CD4-positive, CD25-positive, alpha-beta regulatory T cell (primary cell): ENCODE measurements at regions not wholly inside any gene's neighbourhood (a gene's known extent, or its start where the extent isn't known, plus 50 kb on each side); places are given as distances from the start of the nearest gene placed in this dataset.

Experiments used
- ATAC-seq, 2 donors: fragments of 150-1000 bp; cut with Tn5 transposase; one replicate each; pipeline ENCODE4 v1.10.0; 2021; ENCODE audit warnings: low read depth in 2 of 2, moderate number of reproducible peaks in 2 of 2, moderate library complexity in 1 of 2
- DNase-seq, 3 donors: peaks; one replicate each; pipeline versions ENCODE4 v3.0.0 to v3.0.0-alpha.2; 2012 to 2022; ENCODE audit warnings: mixed read lengths in 1 of 3
- H3K27ac ChIP-seq: one replicate; pipeline ENCODE4 v1.7.0; 2013; ENCODE audit warnings: mild to moderate bottlenecking, low read length; ENCODE audit not compliant: insufficient read depth, poor library complexity, severe bottlenecking
- H3K27me3 ChIP-seq: one replicate; pipeline ENCODE4 v1.7.0; 2013; ENCODE audit warnings: low read length; ENCODE audit not compliant: control insufficient read depth, insufficient read depth
- H3K36me3 ChIP-seq: one replicate; pipeline ENCODE4 v1.7.0; 2013; ENCODE audit warnings: mild to moderate bottlenecking, low read length, moderate library complexity; ENCODE audit not compliant: control insufficient read depth, insufficient read depth
- H3K4me1 ChIP-seq: 2 replicates; pipeline ENCODE4 v1.7.0; 2013; ENCODE audit warnings: mild to moderate bottlenecking, low read length; ENCODE audit not compliant: insufficient read depth, control insufficient read depth, poor library complexity, severe bottlenecking
- H3K4me3 ChIP-seq: one replicate; pipeline ENCODE4 v1.7.0; 2013; ENCODE audit warnings: low read depth, mild to moderate bottlenecking, low read length, moderate library complexity
- H3K9me3 ChIP-seq, 2 experiments: 1 replicate in 1 of 2; 2 replicates in 1 of 2; pipeline ENCODE4 v1.7.0; 2013; ENCODE audit warnings: low read length in 2 of 2, mild to moderate bottlenecking in 1 of 2, moderate library complexity in 1 of 2; ENCODE audit not compliant: control insufficient read depth in 2 of 2
- H3K27ac Mint-ChIP-seq, 3 donors: one replicate each; pipeline ENCODE4 v1.8.0; 2020 to 2022; ENCODE audit warnings: mild to moderate bottlenecking in 3 of 3, mixed read lengths in 3 of 3, moderate library complexity in 2 of 3
- H3K27me3 Mint-ChIP-seq: one replicate; pipeline ENCODE4 v1.8.0; 2022; ENCODE audit warnings: mild to moderate bottlenecking, mixed read lengths
- H3K36me3 Mint-ChIP-seq: one replicate; pipeline ENCODE4 v1.8.0; 2020; ENCODE audit warnings: mixed read lengths
- H3K4me1 Mint-ChIP-seq, 4 donors: one replicate each; pipeline ENCODE4 v1.8.0; 2020 to 2022; ENCODE audit warnings: mixed read lengths in 4 of 4, mild to moderate bottlenecking in 1 of 4
- H3K4me3 Mint-ChIP-seq, 4 donors: one replicate each; pipeline ENCODE4 v1.8.0; 2020 to 2022; ENCODE audit warnings: mild to moderate bottlenecking in 4 of 4, mixed read lengths in 4 of 4, moderate library complexity in 3 of 4
- H3K9me3 Mint-ChIP-seq, 7 donors: one replicate each; pipeline ENCODE4 v1.8.0; 2020 to 2022; ENCODE audit warnings: mixed read lengths in 7 of 7, mild to moderate bottlenecking in 3 of 7, moderate library complexity in 2 of 7

GRCh38 chr10:105644978-105645377, 1003.9 kb downstream of the SORCS3 start:
- Mint-ChIP-seq H3K9me3 (peaks cover 0 to 12% (median 3%) of the 10 kb centered on the region in 7 donors), H3K36me3 (no peaks in the 10 kb centered on the region), H3K27me3 (no peaks in the 10 kb centered on the region), H3K27ac (no peak overlapping the region), H3K4me1 (no peaks in the 10 kb centered on the region), H3K4me3 (no peak overlapping the region)
- Histone ChIP-seq H3K4me3 (no peak overlapping the region), H3K27ac (no peak overlapping the region), H3K27me3 (no peaks in the 10 kb centered on the region), H3K4me1 (no peaks in the 10 kb centered on the region), H3K36me3 (no peaks in the 10 kb centered on the region), H3K9me3 (no peaks in the 10 kb centered on the region)
- no peak for ATAC-seq
- no peak for DNase-seq

- no peaks in the 10 kb centered on the region for H3K9me3 ChIP-seq
- H3K27me3 Mint-ChIP-seq = no peaks in the 10 kb centered on the region
- peaks cover 0 to 10% (median 3%) of the 10 kb centered on the region in 7 donors for H3K9me3 Mint-ChIP-seq
- no peak overlapping the region for H3K27ac Mint-ChIP-seq
- H3K4me1 ChIP-seq = no peaks in the 10 kb centered on the region
- DNase-seq (no peak), ATAC-seq (no peak)
- no peak overlapping the region for H3K27ac ChIP-seq
- H3K4me3 Mint-ChIP-seq = no peak overlapping the region
- H3K4me3 ChIP-seq = no peak overlapping the region
- no peaks in the 10 kb centered on the region for H3K27me3 ChIP-seq
- H3K4me1 Mint-ChIP-seq = no peaks in the 10 kb centered on the region
- H3K36me3 Mint-ChIP-seq = no peaks in the 10 kb centered on the region
- H3K36me3 ChIP-seq = no peaks in the 10 kb centered on the region
Measured at GRCh38 chr10:105644559-105644958, 1003.5 kb downstream of the SORCS3 start.

GRCh38 chr10:105644091-105644490, 1003.0 kb downstream of the SORCS3 start:
- Histone ChIP-seq H3K27ac (no peak overlapping the region), H3K4me3 (no peak overlapping the region), H3K4me1 (no peaks in the 10 kb centered on the region), H3K27me3 (no peaks in the 10 kb centered on the region), H3K9me3 (no peaks in the 10 kb centered on the region), H3K36me3 (no peaks in the 10 kb centered on the region)
- DNase-seq = no peak
- no peaks in the 10 kb centered on the region for H3K4me1 Mint-ChIP-seq
- no peak overlapping the region for H3K4me3 Mint-ChIP-seq
- no peak for ATAC-seq
- H3K36me3 Mint-ChIP-seq = no peaks in the 10 kb centered on the region
- H3K27me3 Mint-ChIP-seq = no peaks in the 10 kb centered on the region
- no peak overlapping the region for H3K27ac Mint-ChIP-seq
- H3K9me3 Mint-ChIP-seq = peaks cover 0 to 9% (median 3%) of the 10 kb centered on the region in 7 donors

GRCh38 chr10:105643660-105644059, 1002.6 kb downstream of the SORCS3 start:
- Histone ChIP-seq H3K4me3 (no peak overlapping the region), H3K27me3 (no peaks in the 10 kb centered on the region), H3K4me1 (no peaks in the 10 kb centered on the region), H3K27ac (no peak overlapping the region), H3K9me3 (no peaks in the 10 kb centered on the region), H3K36me3 (no peaks in the 10 kb centered on the region)
- no peaks in the 10 kb centered on the region for H3K4me1 Mint-ChIP-seq
- H3K27ac Mint-ChIP-seq = no peak overlapping the region
- H3K36me3 Mint-ChIP-seq = no peaks in the 10 kb centered on the region
- H3K4me3 Mint-ChIP-seq = no peak overlapping the region
- H3K27me3 Mint-ChIP-seq = no peaks in the 10 kb centered on the region
- ATAC-seq (no peak), DNase-seq (no peak)
- H3K9me3 Mint-ChIP-seq = peaks cover 0 to 9% (median 3%) of the 10 kb centered on the region in 7 donors

GRCh38 chr10:105634281-105634680, 993.2 kb downstream of the SORCS3 start:
- no peaks in the 10 kb centered on the region for H3K27me3 ChIP-seq
- no peak for DNase-seq
- H3K4me1 ChIP-seq = no peaks in the 10 kb centered on the region
- H3K9me3 Mint-ChIP-seq = peaks cover 0 to 16% (median 2%) of the 10 kb centered on the region in 7 donors
- H3K27ac ChIP-seq = no peak overlapping the region
- no peaks in the 10 kb centered on the region for H3K36me3 Mint-ChIP-seq
- H3K27me3 Mint-ChIP-seq = no peaks in the 10 kb centered on the region
- no peaks in the 10 kb centered on the region for H3K9me3 ChIP-seq
- H3K4me3 ChIP-seq = no peak overlapping the region
- H3K27ac Mint-ChIP-seq = no peak overlapping the region
- no peak for ATAC-seq
- no peaks in the 10 kb centered on the region for H3K36me3 ChIP-seq
- no peak overlapping the region for H3K4me3 Mint-ChIP-seq
- H3K4me1 Mint-ChIP-seq = no peaks in the 10 kb centered on the region

- H3K27ac Mint-ChIP-seq = no peak overlapping the region
- H3K4me1 Mint-ChIP-seq = no peaks in the 10 kb centered on the region
- H3K9me3 Mint-ChIP-seq = peaks cover 0 to 8% (median 2%) of the 10 kb centered on the region in 7 donors
Measured at GRCh38 chr10:105615715-105616365, 974.8 kb downstream of the SORCS3 start.

GRCh38 chr10:105611244-105611798, 970.2 kb downstream of the SORCS3 start:
- Histone ChIP-seq H3K4me3 (no peak overlapping the region), H3K4me1 (no peaks in the 10 kb centered on the region), H3K27ac (no peak overlapping the region), H3K9me3 (no peaks in the 10 kb centered on the region), H3K27me3 (no peaks in the 10 kb centered on the region), H3K36me3 (no peaks in the 10 kb centered on the region)
- H3K4me3 Mint-ChIP-seq = no peak overlapping the region
- no peaks in the 10 kb centered on the region for H3K4me1 Mint-ChIP-seq
- no peak overlapping the region for H3K27ac Mint-ChIP-seq
- ATAC-seq (no peak), DNase-seq (no peak)
- H3K9me3 Mint-ChIP-seq = peaks cover 0 to 11% (median 4%) of the 10 kb centered on the region in 7 donors
- no peaks in the 10 kb centered on the region for H3K27me3 Mint-ChIP-seq
- H3K36me3 Mint-ChIP-seq = no peaks in the 10 kb centered on the region

More at GRCh38 chr10:105615715-105616365, 974.8 kb downstream of the SORCS3 start:
- H3K4me3 Mint-ChIP-seq = no peak overlapping the region
- DNase-seq (no peak), ATAC-seq (no peak)
- Histone ChIP-seq H3K4me3 (no peak overlapping the region), H3K27ac (no peak overlapping the region), H3K36me3 (no peaks in the 10 kb centered on the region), H3K4me1 (no peaks in the 10 kb centered on the region), H3K9me3 (no peaks in the 10 kb centered on the region), H3K27me3 (no peaks in the 10 kb centered on the region)
- H3K27me3 Mint-ChIP-seq = no peaks in the 10 kb centered on the region
- H3K36me3 Mint-ChIP-seq = no peaks in the 10 kb centered on the region

- Histone ChIP-seq H3K9me3 (no peaks in the 10 kb centered on the region), H3K4me1 (no peaks in the 10 kb centered on the region), H3K4me3 (no peak overlapping the region), H3K27ac (no peak overlapping the region), H3K36me3 (no peaks in the 10 kb centered on the region), H3K27me3 (no peaks in the 10 kb centered on the region)
- ATAC-seq = no peak
- H3K4me3 Mint-ChIP-seq = no peak overlapping the region
- H3K9me3 Mint-ChIP-seq = peaks cover 0 to 15% (median 5%) of the 10 kb centered on the region in 7 donors
- no peaks in the 10 kb centered on the region for H3K36me3 Mint-ChIP-seq
- no peak for DNase-seq
- H3K27ac Mint-ChIP-seq = no peak overlapping the region
- H3K27me3 Mint-ChIP-seq = no peaks in the 10 kb centered on the region
- H3K4me1 Mint-ChIP-seq = no peaks in the 10 kb centered on the region
Measured at GRCh38 chr10:105609451-105609850, 968.4 kb downstream of the SORCS3 start.
